H4 (cell line): ENCODE measurements at regions not wholly inside any gene's neighbourhood (a gene's known extent, or its start where the extent isn't known, plus 50 kb on each side); places are given as distances from the start of the nearest gene placed in this dataset.
A peak's percentile ranks its signal among the peaks of the same experiment; 100 is the strongest.

ENCODE experiments used
- DNase-seq: peaks from one replicate; pipeline ENCODE4 v3.0.0-alpha.2; 2015; ENCODE audit warnings: low spot score

DNA sequence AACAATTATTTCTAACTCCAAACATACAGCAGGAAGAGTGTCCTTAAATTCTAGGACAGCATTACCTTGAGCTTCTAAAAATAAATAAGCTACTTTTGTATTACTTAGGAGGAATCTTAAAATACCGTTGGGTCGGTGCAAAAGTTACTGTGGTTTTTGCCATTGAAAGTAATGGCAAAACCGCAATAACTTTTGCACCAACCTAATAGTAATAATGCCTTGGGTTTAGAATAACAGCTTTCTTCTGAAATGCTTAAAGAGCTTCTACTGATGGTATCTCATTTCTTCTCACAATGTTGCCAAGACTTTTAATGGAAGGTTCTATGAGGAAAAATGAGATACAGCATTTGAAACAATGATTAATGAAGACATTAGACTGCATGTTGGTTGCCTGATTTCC, 179.9 kb downstream of the SEC16B start:
- DNase-seq: no peak

DNA sequence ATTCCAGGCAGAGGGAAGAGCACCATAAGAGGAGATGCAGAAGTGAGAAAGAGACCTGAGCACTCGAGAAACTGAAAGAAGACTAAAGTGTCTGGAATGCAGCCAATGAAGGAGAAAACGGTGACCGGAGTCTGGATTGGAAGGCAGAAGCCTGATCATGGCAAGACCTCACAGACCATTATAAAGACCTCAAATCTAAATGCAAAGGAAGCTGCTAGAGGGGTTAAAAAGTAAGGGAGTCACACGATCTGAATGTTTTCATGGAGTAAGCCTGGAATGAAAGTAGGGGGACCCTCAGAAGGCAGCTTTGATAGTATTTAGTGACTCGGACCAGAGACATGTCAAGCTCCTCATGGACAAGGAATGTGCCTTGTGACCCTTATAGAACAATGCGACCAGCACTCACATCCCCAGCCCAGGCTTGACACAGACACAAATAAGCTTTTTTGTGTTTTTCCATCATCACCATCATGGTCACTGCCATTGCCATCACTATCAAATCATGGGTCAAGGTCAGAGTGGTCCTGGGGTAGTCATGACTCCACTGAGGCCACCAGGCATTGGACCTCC, 183.6 kb downstream of the SEC16B start:
- no peak for DNase-seq

DNA sequence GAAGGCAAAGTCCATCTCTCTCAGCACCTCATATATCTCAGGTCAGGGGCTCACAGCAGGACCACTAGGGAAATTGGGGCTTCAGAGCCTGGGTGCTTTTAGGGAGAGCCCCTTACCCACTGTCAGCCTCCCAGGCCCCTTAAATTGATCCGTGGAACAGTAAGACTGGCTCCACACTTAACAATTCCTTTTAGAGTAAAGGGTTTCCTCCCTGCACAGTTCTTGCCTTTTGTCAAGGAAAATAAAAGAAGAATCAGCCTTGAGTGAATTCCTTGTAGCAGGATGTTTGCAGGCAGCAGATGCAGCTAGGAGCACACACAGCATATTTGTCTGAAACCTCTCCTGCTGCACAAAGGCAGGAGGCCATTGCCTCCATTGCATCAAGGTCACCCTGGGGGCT, 184.9 kb downstream of the SEC16B start:
- no peak for DNase-seq

DNA sequence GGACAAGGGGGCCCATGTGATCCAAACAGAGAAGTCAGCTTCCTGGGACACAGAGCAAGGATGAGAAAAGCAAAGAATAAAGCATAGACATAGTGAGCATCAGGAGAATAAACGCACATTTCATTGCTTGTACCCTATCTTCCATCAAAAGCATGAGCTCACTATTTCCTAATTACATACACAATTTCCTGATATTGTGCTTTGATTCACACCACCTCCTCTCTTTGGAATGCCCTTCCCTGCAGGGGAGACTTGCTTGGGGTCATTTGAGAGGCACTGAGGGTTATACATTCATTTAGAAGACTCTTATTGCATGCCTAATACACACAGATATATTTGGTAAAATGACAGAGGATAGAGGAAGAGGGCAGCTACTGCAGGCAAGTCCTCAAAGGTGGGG, 185.4 kb downstream of the SEC16B start:
- no peak for DNase-seq

GRCh38 chr1:177783051-177783450, 186.8 kb downstream of the SEC16B start:
- no peak for DNase-seq

GRCh38 chr1:177780096-177780700, 189.7 kb downstream of the SEC16B start:
- DNase-seq: peak; percentile 9

DNA sequence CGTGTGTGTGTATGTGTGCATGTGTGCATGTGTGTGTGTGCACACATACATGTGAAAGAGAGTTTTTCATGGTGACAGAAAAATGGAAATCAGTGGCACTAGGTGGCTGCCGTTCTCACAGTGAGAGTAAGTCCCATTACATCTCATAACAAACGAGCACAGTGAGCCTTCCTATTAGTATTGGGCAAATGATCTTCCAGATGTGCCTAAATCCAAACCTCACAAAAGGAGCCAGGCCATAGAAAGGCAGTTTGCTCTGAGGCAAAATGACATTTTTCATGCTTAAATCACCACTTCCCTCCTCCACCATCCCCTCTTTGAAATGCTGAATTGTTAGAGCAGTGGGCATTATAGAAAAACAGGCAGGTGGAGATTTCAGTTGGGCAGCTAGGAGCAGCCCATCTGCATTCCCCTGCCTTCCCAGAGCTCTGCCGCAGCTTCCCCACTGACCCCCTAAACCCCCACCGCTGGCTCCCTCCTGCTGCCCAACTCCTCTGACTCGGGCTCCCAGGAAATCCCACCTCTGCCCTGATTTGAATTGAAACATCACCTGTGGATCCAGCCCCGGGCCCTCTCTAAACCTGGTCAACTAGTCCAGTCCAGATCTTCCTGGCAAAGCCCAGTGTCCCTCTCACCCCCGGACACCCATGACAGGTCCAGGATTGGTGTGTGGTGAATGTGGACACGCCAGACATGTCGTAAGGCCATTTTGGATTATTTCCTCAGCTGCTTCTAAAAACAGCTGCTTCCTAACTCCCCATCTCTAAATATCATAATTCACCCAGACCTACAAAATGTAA, 190.5 kb downstream of the SEC16B start:
- no peak for DNase-seq

DNA sequence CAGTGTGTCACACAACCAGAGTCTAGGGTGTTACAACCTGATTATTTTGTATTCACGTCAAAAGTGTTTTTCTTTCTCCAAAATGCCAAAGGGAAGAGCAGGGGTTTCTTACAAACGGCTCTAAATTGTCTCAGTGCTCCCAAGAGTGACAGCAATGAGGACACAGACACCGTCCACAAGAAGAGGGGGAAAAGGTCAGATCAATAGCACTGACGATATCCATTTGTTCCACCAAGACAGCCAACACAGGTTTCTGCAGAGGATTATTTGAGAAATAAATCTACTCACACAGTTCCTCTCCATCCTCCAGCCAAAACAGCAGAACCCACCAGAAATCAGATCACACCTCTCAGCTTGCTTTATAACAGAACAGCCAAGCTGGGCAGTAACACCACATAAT, 193.9 kb downstream of the SEC16B start:
- DNase-seq: no peak

DNA sequence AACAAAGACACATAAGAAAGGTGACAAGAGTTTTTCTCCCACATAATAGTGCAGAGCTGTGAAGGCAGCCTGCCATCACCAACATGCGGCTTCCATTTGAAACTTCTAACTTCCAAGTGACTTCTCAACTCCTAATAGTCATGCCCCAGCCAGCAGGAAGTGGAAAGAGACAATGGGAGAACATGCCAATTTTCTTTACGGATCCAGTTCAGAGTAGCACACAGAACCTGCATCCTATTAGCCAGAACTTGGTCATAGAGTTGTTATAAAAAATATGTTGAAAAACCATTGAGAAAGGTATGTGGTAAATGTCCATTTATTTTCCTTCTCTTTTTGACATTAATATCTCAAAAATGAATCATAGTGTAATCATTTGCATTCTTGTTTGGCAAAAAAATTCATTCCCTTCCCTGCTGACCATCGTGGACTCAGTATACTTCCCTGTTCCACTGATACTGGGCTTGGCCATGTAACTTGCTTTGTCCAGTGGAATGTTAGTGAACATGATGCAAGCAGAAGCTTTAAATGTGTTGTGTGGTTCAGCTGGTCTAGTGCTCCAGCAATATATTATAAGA, 197.4 kb downstream of the SEC16B start:
- no peak for DNase-seq

DNA sequence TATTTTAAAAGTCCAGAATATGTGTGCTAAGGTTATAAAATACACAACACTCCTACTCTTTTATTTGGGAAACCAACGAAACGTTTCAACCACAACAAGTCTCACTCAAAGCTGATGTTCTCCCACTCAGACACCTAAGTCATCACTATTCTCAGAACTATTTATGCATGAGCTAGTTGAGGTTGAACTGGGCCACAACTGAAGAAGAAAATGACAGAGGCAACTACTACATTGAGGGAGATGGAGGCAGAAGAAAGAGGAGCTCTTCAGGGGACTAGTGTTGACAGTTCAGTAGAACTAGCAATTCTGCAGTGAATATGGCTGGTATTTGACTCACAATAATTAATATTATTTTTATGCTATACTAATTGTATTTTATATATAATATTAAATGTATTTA, 198.2 kb downstream of the SEC16B start:
- no peak for DNase-seq

GRCh38 chr1:177770096-177770495, 199.8 kb downstream of the SEC16B start:
- no peak for DNase-seq

DNA sequence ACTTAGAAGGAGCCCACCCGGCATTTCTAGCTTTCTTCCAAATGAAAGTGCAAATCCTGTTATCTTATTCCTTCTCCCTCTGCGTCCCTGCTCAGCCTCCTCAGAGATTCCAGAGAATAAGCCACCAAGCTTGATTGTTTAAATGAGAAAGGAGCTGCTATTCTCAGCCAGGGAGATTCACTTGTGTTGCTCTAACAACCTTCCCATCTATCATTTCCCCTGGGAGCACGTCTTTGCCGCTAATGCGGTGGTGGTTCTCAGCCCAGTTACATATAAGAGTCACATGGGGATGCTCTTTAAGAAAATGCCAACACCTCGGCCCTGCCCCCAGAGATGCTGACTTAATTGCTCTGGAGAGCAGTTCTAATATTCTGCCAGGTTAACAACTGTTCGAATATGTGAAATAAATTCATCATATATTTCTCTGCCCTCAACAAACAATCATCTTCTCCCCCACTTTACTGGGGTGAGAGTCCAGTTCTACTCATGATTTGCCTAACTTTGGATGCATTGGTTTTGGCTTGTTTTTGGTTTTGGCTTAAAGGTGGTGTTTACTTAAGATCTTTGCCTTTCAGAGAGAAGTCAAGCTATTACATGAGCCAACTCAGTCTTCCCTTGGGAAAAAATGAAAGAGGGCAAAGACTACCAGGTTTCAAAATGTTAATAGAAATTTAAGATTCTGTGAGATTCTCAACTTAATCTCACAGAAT, 213.9 kb downstream of the SEC16B start:
- DNase-seq: no peak

DNA sequence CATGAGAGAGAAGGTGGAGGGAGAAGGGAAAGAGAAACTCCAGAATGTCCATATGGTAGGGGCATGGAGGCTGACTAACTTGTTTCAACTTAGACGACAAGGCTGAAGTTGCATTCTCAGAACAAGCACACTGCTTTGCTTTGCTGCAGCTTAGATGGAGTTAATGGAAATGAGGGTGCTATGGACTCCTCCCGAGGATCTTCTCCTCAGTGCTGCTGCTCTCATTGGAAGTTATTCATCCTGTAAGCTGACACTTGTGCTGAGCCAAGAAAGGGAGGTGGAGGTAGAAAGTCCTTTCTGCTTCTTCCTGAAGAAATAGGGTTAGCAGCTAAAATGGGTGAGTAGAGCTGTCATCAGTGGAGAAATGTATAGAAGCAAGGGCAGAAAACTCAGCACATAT, 215.3 kb downstream of the SEC16B start:
- no peak for DNase-seq

DNA sequence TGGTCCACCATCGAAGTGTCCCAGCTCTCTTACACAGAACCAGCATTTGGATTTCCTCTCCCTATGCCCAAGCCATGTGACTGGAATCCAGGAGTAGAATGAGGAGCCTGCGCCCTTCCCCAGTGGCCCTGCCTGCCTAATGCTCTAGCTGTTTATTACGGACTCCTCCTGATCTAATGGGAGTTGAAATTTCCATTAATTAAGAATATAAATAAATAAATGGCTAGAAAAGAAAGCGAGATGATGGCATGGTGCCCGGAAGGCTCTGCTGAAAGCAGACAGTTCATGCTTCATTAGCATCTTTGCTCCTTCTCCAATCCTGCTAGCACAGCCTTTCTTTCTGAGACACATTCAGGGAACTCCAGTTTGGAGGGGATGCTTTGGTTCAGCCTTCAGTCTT, 216.2 kb downstream of the SEC16B start:
- no peak for DNase-seq

GRCh38 chr1:177748080-177748801, 221.6 kb downstream of the SEC16B start:
- DNase-seq: no peak

DNA sequence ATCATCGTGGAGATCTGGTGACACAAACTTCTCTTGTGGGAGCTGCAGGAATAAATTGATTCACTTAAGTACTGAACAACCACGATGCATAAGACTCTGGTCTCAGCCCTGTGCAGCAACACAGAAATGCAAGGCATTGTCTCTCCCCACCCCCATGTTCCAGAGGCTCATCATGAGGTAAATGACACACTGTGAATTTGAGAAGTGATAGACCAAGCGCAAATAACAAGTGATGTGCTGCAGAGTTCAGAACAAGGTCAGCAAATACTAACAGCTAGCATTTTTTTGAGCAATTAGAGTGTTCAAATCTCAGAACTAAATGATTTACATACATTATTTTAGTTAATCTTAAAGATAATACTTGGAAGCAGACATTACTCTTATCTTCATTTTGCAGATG, 223.7 kb downstream of the SEC16B start:
- no peak for DNase-seq

DNA sequence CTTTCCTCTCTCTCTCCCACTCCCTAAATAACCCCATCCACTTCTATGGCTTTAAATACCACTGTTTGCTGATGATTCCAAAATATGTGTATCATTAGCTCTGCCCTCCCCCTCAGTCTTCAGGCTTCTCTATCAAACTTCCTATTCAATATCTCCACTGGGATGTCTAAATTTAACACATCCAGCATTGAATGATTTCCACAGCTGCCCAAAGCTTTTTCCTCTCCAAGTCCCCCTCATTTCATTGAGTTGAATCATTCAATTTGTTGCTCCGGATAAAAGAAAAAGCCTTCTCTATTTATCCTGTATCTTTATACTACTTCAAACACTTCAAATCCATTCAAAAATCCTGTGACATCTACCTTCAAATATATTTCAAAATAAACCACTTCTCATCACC, 225.0 kb downstream of the SEC16B start:
- no peak for DNase-seq

- no peak for DNase-seq
These were observed 228.4 kb downstream of the SEC16B start for GRCh38 chr1:177741476-177741875.

GRCh38 chr1:177739780-177740179, 230.1 kb downstream of the SEC16B start:
- DNase-seq: no peak

DNA sequence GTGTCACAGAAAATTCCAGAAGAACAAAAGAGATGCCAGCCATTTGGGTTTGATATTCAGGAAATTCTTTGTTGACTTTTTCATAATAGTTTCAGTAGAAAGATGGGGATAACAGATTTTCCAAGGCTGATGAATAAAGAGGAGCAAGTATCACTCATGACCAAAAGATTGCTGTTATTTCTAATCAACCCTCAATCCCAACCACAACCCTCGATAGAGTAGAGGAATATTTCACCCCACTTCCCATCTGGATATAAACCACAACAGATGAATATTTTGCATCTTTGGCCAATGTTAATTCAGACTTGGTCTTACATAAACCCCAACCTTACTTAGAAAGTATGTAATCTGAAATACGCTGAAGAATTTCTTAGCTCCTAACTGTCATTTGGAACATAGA, 232.4 kb downstream of the SEC16B start:
- no peak for DNase-seq

GRCh38 chr1:177732178-177732577, 237.7 kb downstream of the SEC16B start:
- DNase-seq: no peak

GRCh38 chr1:177729646-177730045, 240.2 kb downstream of the SEC16B start:
- no peak for DNase-seq
